ENCODE measurements at regions not wholly inside any gene's neighbourhood (a gene's known extent, or its start where the extent isn't known, plus 50 kb on each side); places are given as distances from the start of the nearest gene placed in this dataset.

- H3K4me1 ChIP-seq (ENCODE audit: insufficient read depth, low read length), result no peaks in the 10 kb centered on the region
- intact Hi-C loops (cut with micrococcal nuclease; ENCODE audit: unreplicated experiment) (no loop called here), in situ Hi-C loops (cut with HindIII; ENCODE audit: extremely low pct_ligation_motif_present, low pct_unique_long_range_greater_than_20kb) (no loop called here)
- POLR2A ChIA-PET, result no interaction called here
- H3K9me3 ChIP-seq (ENCODE audit: low read length), result no peaks in the 10 kb centered on the region
- no peak for FAIRE-seq
- no peak for ATAC-seq
- no peaks in the 10 kb centered on the region for H3K27me3 ChIP-seq (ENCODE audit: control insufficient read depth in 1 of 2, insufficient read depth in 2 of 2, low read length in 2 of 2)
- H3K79me2 ChIP-seq (ENCODE audit: insufficient read depth, low read length), result no peaks in the 10 kb centered on the region
- TF ChIP-seq CHD4 (IDR thresholded peaks at IDR 0.05; ENCODE audit: borderline replicate concordance, low read length) (no peak), PRMT3 (CRISPR knock-in tag; IDR thresholded peaks at IDR 0.05; ENCODE audit: borderline replicate concordance, low read depth) (no peak)
- H3K27ac ChIP-seq (ENCODE audit: extremely low read length, insufficient read depth, low read length), result no peak overlapping the region
- BruUV-seq (replicated peaks), result no TSS peak
- CTCF ChIA-PET (ENCODE audit: low intra/inter-chr PET ratio, low total read pairs), result no interaction called here
- H3K9ac ChIP-seq (ENCODE audit: insufficient read depth, low read depth, low read length), result no peak overlapping the region
- no peak overlapping the region for H2AFZ ChIP-seq (ENCODE audit: low read length)
- no peak for DNase-seq (ENCODE audit: low spot score)
- H4K20me1 ChIP-seq (ENCODE audit: insufficient read depth, low read length), result no peaks in the 10 kb centered on the region
- no peak overlapping the region for H3K4me3 ChIP-seq (replicated peaks in 1 of 3; ENCODE audit: insufficient read depth in 1 of 3, low read depth in 2 of 3, low read length in 3 of 3)
- no peaks in the 10 kb centered on the region for H3K36me3 ChIP-seq (replicated peaks in 1 of 2; ENCODE audit: control insufficient read depth in 1 of 2, insufficient read depth in 2 of 2, low read length in 2 of 2)
- no peak overlapping the region for H3K4me2 ChIP-seq (ENCODE audit: low read depth, low read length)
Measured at GRCh38 chr17:52209507-52209906, 51.0 kb upstream of the CA10 start.

All from HepG2 (cell line).